Activated CD4-positive, CD25-positive, alpha-beta regulatory T cell (primary cell): ENCODE measurements at regions not wholly inside any gene's neighbourhood (a gene's known extent, or its start where the extent isn't known, plus 50 kb on each side); places are given as distances from the start of the nearest gene placed in this dataset.

Experiments
- DNase-seq, 4 experiments: peaks; one replicate each; lab custom pipeline; 2025; lab: John Stamatoyannopoulos, UW

GRCh38 chr6:129778793-129779192, 68.8 kb upstream of the ARHGAP18 start:
- DNase-seq = no peak

DNA sequence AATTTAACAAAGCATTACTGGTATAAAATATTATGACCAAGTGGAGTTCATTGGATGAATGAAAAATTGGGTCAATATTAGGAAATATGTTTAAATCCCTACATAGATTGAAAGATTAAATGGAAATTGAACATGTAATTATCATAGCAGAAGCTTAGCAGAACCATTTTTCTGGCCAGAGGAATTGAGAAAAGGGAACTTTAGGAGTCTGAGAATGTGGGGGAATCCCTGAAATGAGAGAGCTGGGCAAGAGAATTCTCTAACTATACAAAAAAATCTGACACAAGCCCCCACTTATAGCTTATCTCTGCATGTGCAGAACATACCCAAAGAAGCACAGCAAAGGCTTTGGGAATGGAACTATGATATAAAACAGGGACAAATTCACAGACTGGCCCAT, 67.4 kb upstream of the ARHGAP18 start:
- no peak for DNase-seq

DNA sequence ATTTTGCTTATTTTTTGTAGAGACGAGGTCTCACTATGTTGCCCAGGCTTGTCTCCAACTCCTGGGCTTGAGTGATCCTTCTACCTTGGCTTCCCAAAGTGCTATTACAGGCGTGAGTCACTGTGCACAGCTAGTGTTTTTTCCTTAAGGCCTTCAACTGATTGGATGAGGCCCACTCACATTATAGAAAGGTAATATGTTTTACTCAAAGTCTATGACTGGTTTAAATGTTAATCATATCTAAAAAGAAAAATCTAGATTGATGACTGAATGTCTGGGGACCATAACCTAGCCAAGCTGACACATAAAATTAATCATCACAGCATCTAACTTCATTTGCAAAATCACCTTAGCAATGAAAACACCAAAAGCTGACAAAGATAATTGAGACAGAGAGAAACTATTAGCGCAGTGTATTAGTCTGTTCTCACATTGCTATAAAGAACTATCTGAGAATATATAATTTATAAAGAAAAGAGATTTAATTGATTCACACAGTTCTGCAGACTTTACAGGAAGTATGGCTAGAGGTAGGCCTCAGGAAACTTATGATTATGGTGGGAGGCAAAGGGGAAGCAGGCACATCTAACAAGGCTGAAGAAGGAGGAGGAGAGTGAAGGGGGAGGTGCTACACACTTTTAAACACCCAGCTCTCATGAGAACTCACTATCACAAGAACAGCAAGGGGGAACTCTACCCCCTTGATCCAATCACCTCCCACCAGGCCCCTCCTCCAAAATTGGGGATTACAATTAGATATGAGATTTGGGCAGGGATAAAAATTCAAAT, 66.8 kb upstream of the ARHGAP18 start:
- DNase-seq = no peak

DNA sequence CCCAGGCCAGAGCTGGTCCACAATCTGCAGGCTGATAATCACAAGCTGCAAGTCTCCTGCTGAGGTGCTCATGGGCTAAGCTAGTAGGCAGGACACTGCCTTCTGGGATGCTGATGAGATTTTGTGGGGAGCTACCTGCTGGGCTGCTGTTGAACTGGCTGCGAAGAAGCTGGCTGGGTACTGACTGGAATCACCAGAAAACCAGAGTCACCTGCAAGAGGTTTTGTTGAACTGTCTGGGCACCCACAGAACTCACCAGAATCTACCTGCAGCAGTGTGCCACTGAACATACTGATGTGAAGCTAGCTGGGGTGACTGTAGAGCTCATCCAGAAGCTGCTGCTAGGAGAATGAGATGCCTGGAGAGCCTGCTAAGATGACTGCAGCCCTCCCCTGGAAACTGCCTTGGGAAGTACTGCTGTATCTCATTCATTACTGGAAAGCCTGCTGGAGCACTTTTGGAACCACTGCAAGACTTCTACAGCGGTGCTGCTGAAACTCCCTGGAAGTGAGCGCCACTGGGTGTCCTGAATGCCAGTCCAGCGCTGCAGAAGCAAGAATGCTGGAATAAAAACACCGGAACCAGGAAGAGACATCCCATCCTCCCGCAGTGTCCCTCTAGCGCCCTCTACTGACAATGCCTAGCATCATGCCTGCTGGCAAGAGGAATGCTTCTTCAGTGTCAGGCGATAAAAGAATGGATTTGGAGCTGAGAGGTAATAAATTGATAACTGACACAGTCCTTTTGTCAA, 64.9 kb upstream of the ARHGAP18 start:
- DNase-seq = no peak

- no peak for DNase-seq
Measured at GRCh38 chr6:129773304-129773703, 63.3 kb upstream of the ARHGAP18 start.

GRCh38 chr6:129771678-129772077, 61.7 kb upstream of the ARHGAP18 start:
- DNase-seq = no peak

GRCh38 chr6:129767776-129768485, 58.0 kb upstream of the ARHGAP18 start:
- DNase-seq = no peak

GRCh38 chr6:129766959-129767728, 57.2 kb upstream of the ARHGAP18 start:
- peak in 2 of 4 experiments; percentile 13 to 28 for DNase-seq

DNA sequence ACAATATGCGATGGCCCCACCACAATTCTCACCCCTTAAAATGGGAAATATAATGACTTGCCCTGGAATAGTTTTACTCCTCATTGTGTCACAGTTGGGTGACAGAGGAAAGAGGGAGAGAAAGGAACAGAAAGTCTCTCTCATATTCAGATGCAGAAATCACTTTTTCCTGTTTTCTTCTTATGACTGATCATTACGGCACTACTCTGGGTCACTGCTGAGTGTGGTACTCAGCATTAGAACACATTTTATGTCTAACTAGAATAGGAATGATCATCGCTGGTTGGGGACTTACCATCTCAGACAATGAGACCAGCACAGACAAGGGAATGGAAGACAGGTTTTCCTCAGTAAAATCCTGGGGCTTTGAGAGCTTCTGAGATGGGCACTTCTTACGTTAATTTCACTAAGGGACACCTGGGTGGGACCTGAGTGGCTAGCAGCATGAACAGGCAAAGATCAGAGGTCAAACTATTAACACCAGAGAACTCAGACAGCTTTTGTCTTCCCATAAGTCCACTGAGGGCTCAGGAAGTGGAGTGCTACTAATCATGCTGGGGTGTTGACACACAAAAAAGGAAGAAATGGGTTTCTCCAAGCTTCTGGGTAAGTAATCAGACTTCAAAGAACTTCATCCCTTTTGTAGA, 54.9 kb upstream of the ARHGAP18 start:
- DNase-seq = no peak

DNA sequence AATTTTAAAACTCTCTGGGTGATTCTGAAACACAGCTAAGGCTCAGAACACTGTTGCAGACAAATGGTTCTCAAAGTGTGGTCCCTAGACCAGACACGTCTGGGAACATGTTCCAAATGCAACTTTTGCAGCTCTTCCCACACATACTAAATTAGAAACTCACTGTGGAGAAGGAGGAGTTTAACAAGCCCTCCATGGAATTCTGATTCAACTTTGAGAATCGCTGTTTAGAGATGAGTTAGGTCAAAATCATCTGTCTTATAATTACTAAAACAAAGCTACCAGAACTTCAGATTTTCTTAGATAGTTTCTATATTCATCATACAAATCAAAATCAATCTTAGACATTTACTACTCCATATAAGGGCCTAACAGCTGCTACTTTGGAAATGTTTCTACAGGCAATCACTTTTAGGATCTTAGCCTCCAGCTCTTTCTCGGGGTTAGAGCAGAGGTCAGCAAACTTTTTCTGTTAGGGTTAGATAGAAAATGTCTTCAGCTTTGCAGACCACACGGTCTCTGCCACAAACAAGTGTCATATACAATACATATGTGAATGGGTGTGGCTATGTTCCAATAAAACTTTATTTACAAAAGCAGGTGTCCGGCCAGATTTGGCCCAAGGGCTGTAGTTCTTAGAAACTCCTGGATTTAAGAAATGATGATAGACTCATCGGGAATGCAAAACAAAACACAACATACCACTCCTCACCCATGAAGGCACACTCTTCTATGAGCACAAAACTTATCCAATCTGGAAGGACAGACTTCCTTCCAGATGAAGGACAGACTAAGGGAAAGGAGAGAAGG, 50.0 kb upstream of the ARHGAP18 start:
- DNase-seq = no peak
